ENCODE measurements at regions not wholly inside any gene's neighbourhood (a gene's known extent, or its start where the extent isn't known, plus 50 kb on each side); places are given as distances from the start of the nearest gene placed in this dataset.

GRCh38 chr4:13032936-13033335, 451.2 kb downstream of the RAB28 start:
- Histone ChIP-seq H3K9ac (ENCODE audit: low read length) (no peak overlapping the region), H3K9me2 (ENCODE audit: insufficient read depth) (no peaks in the 10 kb centered on the region; the same call in 1 of the 2 replicates), H3K4me2 (ENCODE audit: low read length) (no peak overlapping the region), H3K4me3 (replicated peaks in 1 of 2; ENCODE audit: low read depth in 1 of 2, low read length in 2 of 2) (no peak overlapping the region), H3K27me3 (ENCODE audit: insufficient read depth, low read length) (no peaks in the 10 kb centered on the region), H3K9me3 (ENCODE audit: control insufficient read depth in 1 of 2, insufficient read depth in 1 of 2, low read depth in 1 of 2, low read length in 2 of 2) (no peaks in the 10 kb centered on the region), H4K20me1 (ENCODE audit: insufficient read depth) (no peaks in the 10 kb centered on the region), H3K4me1 (ENCODE audit: control insufficient read depth in 1 of 2, insufficient read depth in 2 of 2, low read length in 2 of 2) (no peaks in the 10 kb centered on the region), H3K27ac (ENCODE audit: low read depth, low read length) (no peak overlapping the region), H2AFZ (ENCODE audit: low read depth, low read length, poor library complexity, severe bottlenecking) (no peak overlapping the region), H3K79me2 (ENCODE audit: insufficient read depth, low read length) (no peaks in the 10 kb centered on the region), H3K36me3 (ENCODE audit: control insufficient read depth in 1 of 2, insufficient read depth in 2 of 2, low read length in 2 of 2) (no peaks in the 10 kb centered on the region)
- intact Hi-C loops (cut with micrococcal nuclease): no loop called here
- CTCF ChIA-PET: no interaction called here
- DNase-seq (ENCODE audit: low read depth, low spot score): no peak
- no peak for ATAC-seq
- RAD21 ChIA-PET (ENCODE audit: low non-redundant PET in 1 of 2, low total read pairs in 2 of 2, uncharacterized antibody in 2 of 2, unreplicated experiment in 2 of 2): no interaction called here
- no peak for TF ChIP-seq MAX (IDR thresholded peaks at IDR 0.05)
- no peak for TF ChIP-seq CTCF (IDR thresholded peaks at IDR 0.05 in 2 of 3, conservative IDR thresholded peaks at IDR 0.05 in 1 of 3; ENCODE audit: borderline replicate concordance in 1 of 3, insufficient read depth in 1 of 3, low read depth in 2 of 3, low read length in 2 of 3)
- TF ChIP-seq EGR1 (IDR thresholded peaks at IDR 0.05; ENCODE audit: low read depth): no peak
- TF ChIP-seq YY1 (IDR thresholded peaks at IDR 0.05; ENCODE audit: extremely low read depth, insufficient replicate concordance, low read depth, low read length): no peak
- no peak for TF ChIP-seq ZFX (IDR thresholded peaks at IDR 0.05)
- TF ChIP-seq SIN3A (IDR thresholded peaks at IDR 0.05; ENCODE audit: low read depth): no peak
- no peak for TF ChIP-seq ATF3 (IDR thresholded peaks at IDR 0.05)
- no peak for TF ChIP-seq ELF1 (IDR thresholded peaks at IDR 0.05; ENCODE audit: borderline replicate concordance, low read depth)
- no peak for TF ChIP-seq POLR2AphosphoS5 (IDR thresholded peaks at IDR 0.05; ENCODE audit: low read depth, low read length)
- TF ChIP-seq RAD21 (IDR thresholded peaks at IDR 0.05; ENCODE audit: low read depth): no peak
- TF ChIP-seq CBX3 (IDR thresholded peaks at IDR 0.05; ENCODE audit: low read depth): no peak
- no peak for TF ChIP-seq JUND (IDR thresholded peaks at IDR 0.05)
- no peak for TF ChIP-seq REST (IDR thresholded peaks at IDR 0.05; ENCODE audit: low read depth)
- no peak for TF ChIP-seq SRF (IDR thresholded peaks at IDR 0.05; ENCODE audit: low read depth)
- no peak for TF ChIP-seq CEBPB (IDR thresholded peaks at IDR 0.05; ENCODE audit: low read depth)
- TF ChIP-seq ZBTB33 (IDR thresholded peaks at IDR 0.05; ENCODE audit: extremely low read depth, insufficient replicate concordance, low read length): no peak
- no peak for TF ChIP-seq FOSL1 (IDR thresholded peaks at IDR 0.05; ENCODE audit: low read depth)
- no peak for TF ChIP-seq SP1 (IDR thresholded peaks at IDR 0.05; ENCODE audit: low read depth)
- no TSS peak for BruUV-seq (replicated peaks)
- POLR2A ChIA-PET: no interaction called here
